ENCODE measurements at regions not wholly inside any gene's neighbourhood (a gene's known extent, or its start where the extent isn't known, plus 50 kb on each side); places are given as distances from the start of the nearest gene placed in this dataset.

DNA sequence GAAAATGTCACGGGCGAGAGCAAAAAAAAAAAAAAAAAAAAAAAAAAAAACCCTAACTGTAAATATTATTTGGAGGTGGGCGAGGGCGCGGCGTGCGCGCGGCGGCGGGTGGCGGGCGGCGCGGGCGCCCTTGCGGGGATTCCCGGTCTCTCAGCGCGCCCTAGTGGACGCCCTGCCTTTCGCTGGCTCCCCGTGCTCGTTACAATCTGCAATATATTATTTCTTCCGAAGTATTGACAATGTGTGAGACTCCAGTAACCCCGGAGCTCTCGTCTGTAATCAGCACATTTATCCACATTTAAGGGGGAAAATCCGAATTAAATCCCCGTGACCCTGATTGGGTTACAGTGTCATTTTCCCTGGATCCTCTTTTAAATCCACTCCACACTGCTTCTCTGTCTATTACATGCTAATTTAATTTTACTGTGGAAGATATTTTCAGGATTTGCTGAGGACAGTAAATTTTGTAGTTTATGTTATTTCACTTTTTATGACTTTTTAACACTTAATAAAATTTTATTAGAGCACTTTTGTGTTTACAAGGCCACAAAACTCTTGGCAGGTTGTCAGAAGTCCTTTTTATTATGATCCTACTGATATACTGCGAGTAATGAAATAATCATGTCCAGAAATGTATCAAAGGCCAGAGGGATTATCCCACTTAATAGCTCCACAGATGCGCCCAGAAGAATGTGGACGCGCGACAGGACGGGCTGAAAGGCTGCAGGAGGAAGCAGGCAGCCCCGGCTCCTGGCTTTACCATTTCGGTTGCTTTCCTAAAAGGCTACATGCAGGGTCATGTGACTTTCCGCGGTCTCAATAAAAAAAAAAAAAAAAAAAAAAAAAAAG lies 369.1 kb downstream of the MTX2 start (continued):
- TF ChIP-seq ZNF24 (tag by site-specific recombination; IDR thresholded peaks at IDR 0.05) (no peak), FEZF1 (tag by site-specific recombination; IDR thresholded peaks at IDR 0.05) (peak; percentile 81), ZNF184 (tag by site-specific recombination; IDR thresholded peaks at IDR 0.05) (no peak), ZXDB (tag by site-specific recombination; IDR thresholded peaks at IDR 0.05) (peak; percentile 39), ZNF707 (tag by site-specific recombination; IDR thresholded peaks at IDR 0.05) (no peak), ZNF488 (tag by site-specific recombination; IDR thresholded peaks at IDR 0.05) (no peak), ZNF843 (tag by site-specific recombination; IDR thresholded peaks at IDR 0.05) (peak; percentile 82), ZBTB8A (tag by site-specific recombination; IDR thresholded peaks at IDR 0.05) (peak; percentile 90), MEIS1 (CRISPR knock-in tag; IDR thresholded peaks at IDR 0.05; ENCODE audit: borderline replicate concordance) (no peak), ZFP41 (tag by site-specific recombination; IDR thresholded peaks at IDR 0.05; ENCODE audit: borderline replicate concordance) (no peak), ZNF350 (tag by site-specific recombination; IDR thresholded peaks at IDR 0.05) (no peak), ZSCAN16 (tag by site-specific recombination; IDR thresholded peaks at IDR 0.05) (no peak), ZNF664 (tag by site-specific recombination; IDR thresholded peaks at IDR 0.05) (peak; percentile 92), ZNF501 (tag by site-specific recombination; IDR thresholded peaks at IDR 0.05) (no peak), ZNF335 (tag by site-specific recombination; conservative IDR thresholded peaks at IDR 0.05) (peak; percentile 10; the same call in 1 of the 2 replicates), REST (tag by site-specific recombination; IDR thresholded peaks at IDR 0.05) (no peak), ZSCAN4 (tag by site-specific recombination; IDR thresholded peaks at IDR 0.05) (0 out of 2 replicates have a peak, but pooled peaks have one; percentile 9), TRIM28 (IDR thresholded peaks at IDR 0.05; ENCODE audit: borderline replicate concordance, low read length) (no peak)
- TF ChIP-seq, protein P1, sequence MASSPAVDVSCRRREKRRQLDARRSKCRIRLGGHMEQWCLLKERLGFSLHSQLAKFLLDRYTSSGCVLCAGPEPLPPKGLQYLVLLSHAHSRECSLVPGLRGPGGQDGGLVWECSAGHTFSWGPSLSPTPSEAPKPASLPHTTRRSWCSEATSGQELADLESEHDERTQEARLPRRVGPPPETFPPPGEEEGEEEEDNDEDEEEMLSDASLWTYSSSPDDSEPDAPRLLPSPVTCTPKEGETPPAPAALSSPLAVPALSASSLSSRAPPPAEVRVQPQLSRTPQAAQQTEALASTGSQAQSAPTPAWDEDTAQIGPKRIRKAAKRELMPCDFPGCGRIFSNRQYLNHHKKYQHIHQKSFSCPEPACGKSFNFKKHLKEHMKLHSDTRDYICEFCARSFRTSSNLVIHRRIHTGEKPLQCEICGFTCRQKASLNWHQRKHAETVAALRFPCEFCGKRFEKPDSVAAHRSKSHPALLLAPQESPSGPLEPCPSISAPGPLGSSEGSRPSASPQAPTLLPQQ (tag by site-specific recombination; IDR thresholded peaks at IDR 0.05): peak; percentile 75
- TF ChIP-seq, protein P2, sequence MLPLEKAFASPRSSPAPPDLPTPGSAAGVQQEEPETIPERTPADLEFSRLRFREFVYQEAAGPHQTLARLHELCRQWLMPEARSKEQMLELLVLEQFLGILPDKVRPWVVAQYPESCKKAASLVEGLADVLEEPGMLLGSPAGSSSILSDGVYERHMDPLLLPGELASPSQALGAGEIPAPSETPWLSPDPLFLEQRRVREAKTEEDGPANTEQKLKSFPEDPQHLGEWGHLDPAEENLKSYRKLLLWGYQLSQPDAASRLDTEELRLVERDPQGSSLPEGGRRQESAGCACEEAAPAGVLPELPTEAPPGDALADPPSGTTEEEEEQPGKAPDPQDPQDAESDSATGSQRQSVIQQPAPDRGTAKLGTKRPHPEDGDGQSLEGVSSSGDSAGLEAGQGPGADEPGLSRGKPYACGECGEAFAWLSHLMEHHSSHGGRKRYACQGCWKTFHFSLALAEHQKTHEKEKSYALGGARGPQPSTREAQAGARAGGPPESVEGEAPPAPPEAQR (tag by site-specific recombination; IDR thresholded peaks at IDR 0.05): no peak
- TF ChIP-seq, protein P3, sequence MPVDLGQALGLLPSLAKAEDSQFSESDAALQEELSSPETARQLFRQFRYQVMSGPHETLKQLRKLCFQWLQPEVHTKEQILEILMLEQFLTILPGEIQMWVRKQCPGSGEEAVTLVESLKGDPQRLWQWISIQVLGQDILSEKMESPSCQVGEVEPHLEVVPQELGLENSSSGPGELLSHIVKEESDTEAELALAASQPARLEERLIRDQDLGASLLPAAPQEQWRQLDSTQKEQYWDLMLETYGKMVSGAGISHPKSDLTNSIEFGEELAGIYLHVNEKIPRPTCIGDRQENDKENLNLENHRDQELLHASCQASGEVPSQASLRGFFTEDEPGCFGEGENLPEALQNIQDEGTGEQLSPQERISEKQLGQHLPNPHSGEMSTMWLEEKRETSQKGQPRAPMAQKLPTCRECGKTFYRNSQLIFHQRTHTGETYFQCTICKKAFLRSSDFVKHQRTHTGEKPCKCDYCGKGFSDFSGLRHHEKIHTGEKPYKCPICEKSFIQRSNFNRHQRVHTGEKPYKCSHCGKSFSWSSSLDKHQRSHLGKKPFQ (tag by site-specific recombination; IDR thresholded peaks at IDR 0.05): no peak
- TF ChIP-seq, protein P4, sequence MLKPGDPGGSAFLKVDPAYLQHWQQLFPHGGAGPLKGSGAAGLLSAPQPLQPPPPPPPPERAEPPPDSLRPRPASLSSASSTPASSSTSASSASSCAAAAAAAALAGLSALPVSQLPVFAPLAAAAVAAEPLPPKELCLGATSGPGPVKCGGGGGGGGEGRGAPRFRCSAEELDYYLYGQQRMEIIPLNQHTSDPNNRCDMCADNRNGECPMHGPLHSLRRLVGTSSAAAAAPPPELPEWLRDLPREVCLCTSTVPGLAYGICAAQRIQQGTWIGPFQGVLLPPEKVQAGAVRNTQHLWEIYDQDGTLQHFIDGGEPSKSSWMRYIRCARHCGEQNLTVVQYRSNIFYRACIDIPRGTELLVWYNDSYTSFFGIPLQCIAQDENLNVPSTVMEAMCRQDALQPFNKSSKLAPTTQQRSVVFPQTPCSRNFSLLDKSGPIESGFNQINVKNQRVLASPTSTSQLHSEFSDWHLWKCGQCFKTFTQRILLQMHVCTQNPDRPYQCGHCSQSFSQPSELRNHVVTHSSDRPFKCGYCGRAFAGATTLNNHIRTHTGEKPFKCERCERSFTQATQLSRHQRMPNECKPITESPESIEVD (tag by site-specific recombination; IDR thresholded peaks at IDR 0.05): peak; percentile 76
- TF ChIP-seq, protein P5, sequence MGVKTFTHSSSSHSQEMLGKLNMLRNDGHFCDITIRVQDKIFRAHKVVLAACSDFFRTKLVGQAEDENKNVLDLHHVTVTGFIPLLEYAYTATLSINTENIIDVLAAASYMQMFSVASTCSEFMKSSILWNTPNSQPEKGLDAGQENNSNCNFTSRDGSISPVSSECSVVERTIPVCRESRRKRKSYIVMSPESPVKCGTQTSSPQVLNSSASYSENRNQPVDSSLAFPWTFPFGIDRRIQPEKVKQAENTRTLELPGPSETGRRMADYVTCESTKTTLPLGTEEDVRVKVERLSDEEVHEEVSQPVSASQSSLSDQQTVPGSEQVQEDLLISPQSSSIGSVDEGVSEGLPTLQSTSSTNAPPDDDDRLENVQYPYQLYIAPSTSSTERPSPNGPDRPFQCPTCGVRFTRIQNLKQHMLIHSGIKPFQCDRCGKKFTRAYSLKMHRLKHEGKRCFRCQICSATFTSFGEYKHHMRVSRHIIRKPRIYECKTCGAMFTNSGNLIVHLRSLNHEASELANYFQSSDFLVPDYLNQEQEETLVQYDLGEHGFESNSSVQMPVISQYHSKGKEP (tag by site-specific recombination; IDR thresholded peaks at IDR 0.05): 0 out of 2 replicates have a peak, but pooled peaks have one; percentile 5
- TF ChIP-seq, protein P6, sequence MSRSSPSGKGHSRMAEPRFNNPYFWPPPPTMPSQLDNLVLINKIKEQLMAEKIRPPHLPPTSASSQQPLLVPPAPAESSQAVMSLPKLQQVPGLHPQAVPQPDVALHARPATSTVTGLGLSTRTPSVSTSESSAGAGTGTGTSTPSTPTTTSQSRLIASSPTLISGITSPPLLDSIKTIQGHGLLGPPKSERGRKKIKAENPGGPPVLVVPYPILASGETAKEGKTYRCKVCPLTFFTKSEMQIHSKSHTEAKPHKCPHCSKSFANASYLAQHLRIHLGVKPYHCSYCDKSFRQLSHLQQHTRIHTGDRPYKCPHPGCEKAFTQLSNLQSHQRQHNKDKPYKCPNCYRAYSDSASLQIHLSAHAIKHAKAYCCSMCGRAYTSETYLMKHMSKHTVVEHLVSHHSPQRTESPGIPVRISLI (tag by site-specific recombination; IDR thresholded peaks at IDR 0.05): 0 out of 2 replicates have a peak, but pooled peaks have one; percentile 59
